Duodenal mucosa (tissue), 2 donors: ENCODE measurements at regions not wholly inside any gene's neighbourhood (a gene's known extent, or its start where the extent isn't known, plus 50 kb on each side); places are given as distances from the start of the nearest gene placed in this dataset.
"Not testable (repeated sequence)": the region's sequence is repeated elsewhere in the genome, so short reads cannot be mapped to it uniquely, and the experiment has no call there.

ENCODE experiments used
- H3K27ac ChIP-seq: one replicate; pipeline ENCODE4 v1.7.0; 2013; ENCODE audit warnings: low read depth, low read length
- H3K27me3 ChIP-seq, 2 donors: one replicate each; pipeline ENCODE4 v1.7.0; 2013; ENCODE audit warnings: low read length in 2 of 2, control low read depth in 1 of 2; ENCODE audit not compliant: insufficient read depth in 2 of 2, control insufficient read depth in 1 of 2
- H3K36me3 ChIP-seq, 2 donors: one replicate each; pipeline ENCODE4 v1.7.0; 2013; ENCODE audit warnings: low read length in 2 of 2, control low read depth in 1 of 2; ENCODE audit not compliant: insufficient read depth in 2 of 2, control insufficient read depth in 1 of 2
- H3K4me1 ChIP-seq, 2 donors: one replicate each; pipeline ENCODE4 v1.7.0; 2013; ENCODE audit warnings: low read length in 2 of 2, control low read depth in 1 of 2; ENCODE audit not compliant: insufficient read depth in 2 of 2, control insufficient read depth in 1 of 2
- H3K4me3 ChIP-seq, 2 donors: one replicate each; pipeline ENCODE4 v1.7.0; 2013; ENCODE audit warnings: low read length in 2 of 2, low read depth in 1 of 2
- H3K9ac ChIP-seq, 2 donors: one replicate each; pipeline ENCODE4 v1.7.0; 2013; ENCODE audit warnings: low read length in 2 of 2, low read depth in 1 of 2
- H3K9me3 ChIP-seq, 2 donors: one replicate each; pipeline ENCODE4 v1.7.0; 2013; ENCODE audit warnings: low read length in 2 of 2, control low read depth in 1 of 2; ENCODE audit not compliant: control insufficient read depth in 1 of 2

GRCh38 chr2:238521002-238521401, 94.3 kb downstream of the ASB1 start:
- Histone ChIP-seq H3K9ac (no peak overlapping the region), H3K4me1 (no peaks in the 10 kb centered on the region), H3K9me3 (peaks cover 5 to 8% of the 10 kb centered on the region in 2 donors), H3K27me3 (no peaks in the 10 kb centered on the region), H3K27ac (no peak overlapping the region), H3K4me3 (no peak overlapping the region), H3K36me3 (no peaks in the 10 kb centered on the region)

- Histone ChIP-seq H3K9ac (no peak overlapping the region), H3K4me1 (no peaks in the 10 kb centered on the region), H3K9me3 (peaks cover 4 to 5% of the 10 kb centered on the region in 2 donors), H3K4me3 (no peak overlapping the region), H3K27me3 (no peaks in the 10 kb centered on the region), H3K36me3 (no peaks in the 10 kb centered on the region), H3K27ac (no peak overlapping the region)
These were observed 95.1 kb downstream of the ASB1 start for GRCh38 chr2:238521870-238522269.

GRCh38 chr2:238523158-238524110, 96.7 kb downstream of the ASB1 start:
- no peaks in the 10 kb centered on the region for H3K9me3 ChIP-seq
- H3K36me3 ChIP-seq: no peaks in the 10 kb centered on the region
- H3K27me3 ChIP-seq: no peaks in the 10 kb centered on the region
- no peak overlapping the region for H3K9ac ChIP-seq
- H3K27ac ChIP-seq: no peak overlapping the region
- H3K4me3 ChIP-seq: no peak overlapping the region
- H3K4me1 ChIP-seq: no peaks in the 10 kb centered on the region

DNA sequence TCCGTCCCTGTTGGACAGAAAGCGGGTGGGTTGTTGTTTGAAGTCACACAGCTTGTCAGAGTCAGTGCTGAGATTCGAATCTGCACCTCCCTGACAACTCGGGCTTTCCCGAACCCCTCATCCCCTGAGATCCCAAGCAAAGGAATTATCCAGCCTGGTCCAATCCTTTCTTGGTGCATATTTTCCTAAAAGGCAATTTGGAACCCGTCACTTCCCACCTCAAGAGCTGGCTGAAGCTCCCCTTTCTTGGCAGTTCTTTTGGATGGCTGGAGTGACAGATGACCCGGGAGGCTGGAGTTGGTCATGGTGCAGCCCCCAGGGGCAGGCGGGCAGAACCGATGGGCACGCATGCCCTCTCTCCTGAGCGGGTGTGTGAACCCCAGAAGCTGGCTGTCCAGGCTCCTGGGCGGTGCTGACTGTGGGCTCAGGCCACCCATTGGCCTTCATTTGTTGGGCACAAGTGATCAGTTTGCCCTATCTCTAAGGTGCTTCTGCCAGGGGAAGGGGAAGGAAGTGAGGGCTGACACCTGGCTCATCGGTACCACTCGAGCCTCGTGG, 97.8 kb downstream of the ASB1 start:
- Histone ChIP-seq H3K36me3 (no peaks in the 10 kb centered on the region), H3K4me1 (no peaks in the 10 kb centered on the region), H3K9me3 (no peaks in the 10 kb centered on the region), H3K4me3 (no peak overlapping the region), H3K27me3 (no peaks in the 10 kb centered on the region), H3K27ac (no peak overlapping the region), H3K9ac (no peak overlapping the region)

DNA sequence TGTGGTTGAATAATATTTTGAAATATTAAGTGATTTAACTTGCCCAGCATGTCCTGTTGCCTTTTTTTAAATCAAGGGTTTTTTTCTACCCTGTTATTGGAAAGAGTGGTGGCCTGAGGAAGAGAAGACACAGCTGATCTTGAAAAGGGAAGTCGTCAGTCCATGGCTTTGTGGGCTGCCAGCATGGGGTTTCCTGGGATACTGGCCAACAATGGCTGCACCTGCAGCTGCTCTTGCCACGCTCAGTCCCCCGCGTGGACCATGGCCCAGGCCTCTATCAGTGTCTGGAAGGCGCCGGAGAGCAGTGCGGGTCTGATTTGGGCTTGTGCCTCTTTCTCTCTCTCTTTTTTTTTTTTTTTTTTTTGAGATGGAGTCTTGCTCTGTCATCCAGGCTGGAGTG, 99.3 kb downstream of the ASB1 start:
- no peak overlapping the region for H3K27ac ChIP-seq
- H3K4me1 ChIP-seq: no peaks in the 10 kb centered on the region
- H3K27me3 ChIP-seq: no peaks in the 10 kb centered on the region
- H3K9me3 ChIP-seq: no peaks in the 10 kb centered on the region
- no peaks in the 10 kb centered on the region for H3K36me3 ChIP-seq
- no peak overlapping the region for H3K9ac ChIP-seq
- H3K4me3 ChIP-seq: no peak overlapping the region

DNA sequence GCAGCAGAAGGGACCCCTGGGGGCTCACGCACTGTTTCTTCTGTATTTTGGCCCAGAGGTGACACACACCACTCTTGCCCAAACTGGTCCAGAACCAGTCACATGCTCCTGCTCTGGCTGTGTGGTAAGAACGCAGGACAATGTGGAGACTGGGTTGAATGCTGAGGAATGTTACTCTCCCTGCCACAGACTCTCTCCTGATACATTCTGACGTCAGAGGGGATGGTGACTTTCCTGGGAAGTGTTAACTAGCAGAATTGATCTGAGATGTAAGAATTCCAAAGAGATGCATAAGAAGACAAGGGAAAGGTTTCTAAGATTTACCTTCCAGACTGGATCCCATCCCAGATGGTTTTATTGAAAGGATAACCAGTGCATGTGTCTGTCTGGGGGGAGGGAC, 100.8 kb downstream of the ASB1 start:
- H3K4me3 ChIP-seq: no peak overlapping the region
- no peak overlapping the region for H3K27ac ChIP-seq
- H3K9me3 ChIP-seq: peaks cover 3 to 7% of the 10 kb centered on the region in 2 donors
- H3K36me3 ChIP-seq: no peaks in the 10 kb centered on the region
- H3K4me1 ChIP-seq: no peaks in the 10 kb centered on the region
- no peaks in the 10 kb centered on the region for H3K27me3 ChIP-seq
- H3K9ac ChIP-seq: no peak overlapping the region

GRCh38 chr2:238528953-238529781, 102.4 kb downstream of the ASB1 start:
- H3K4me1 ChIP-seq: no peaks in the 10 kb centered on the region
- no peak overlapping the region for H3K4me3 ChIP-seq
- no peaks in the 10 kb centered on the region for H3K27me3 ChIP-seq
- H3K36me3 ChIP-seq: no peaks in the 10 kb centered on the region
- H3K9me3 ChIP-seq: peaks cover 7 to 8% of the 10 kb centered on the region in 2 donors
- no peak overlapping the region for H3K9ac ChIP-seq
- no peak overlapping the region for H3K27ac ChIP-seq

DNA sequence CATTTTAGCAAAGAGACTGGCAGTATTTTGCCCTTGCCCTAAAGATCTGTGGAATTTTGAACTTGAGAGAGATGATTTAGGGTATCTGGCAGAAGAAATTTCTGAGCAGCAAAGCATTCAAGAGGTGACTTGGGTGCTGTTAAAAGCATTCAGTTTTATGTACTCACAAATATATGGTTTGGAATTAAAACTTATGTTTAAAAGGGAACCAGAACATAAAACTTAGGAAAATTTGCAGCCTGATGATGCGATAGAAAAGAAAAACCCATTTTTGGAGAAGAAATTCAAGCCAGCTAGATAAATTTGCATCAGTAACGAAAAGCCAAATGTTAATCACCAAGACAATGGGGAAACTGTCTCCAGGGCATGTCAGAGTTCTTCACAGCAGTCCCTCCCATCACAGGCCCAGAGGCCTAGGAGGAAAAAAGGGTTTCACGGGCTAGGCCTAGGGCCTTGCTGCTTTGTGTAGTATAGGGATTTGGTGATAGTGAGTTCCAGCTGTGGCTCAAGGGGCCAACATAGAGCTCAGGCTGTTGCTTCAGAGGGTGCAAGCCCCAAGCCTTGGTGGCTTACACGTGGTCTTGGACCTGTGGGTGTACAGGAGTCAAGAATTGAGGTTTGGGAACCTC, 104.4 kb downstream of the ASB1 start:
- H3K27ac ChIP-seq, H3K4me3 ChIP-seq, H3K27me3 ChIP-seq, H3K9ac ChIP-seq, H3K36me3 ChIP-seq, H3K9me3 ChIP-seq, H3K4me1 ChIP-seq: not testable (repeated sequence)

GRCh38 chr2:238543732-238544131, 117.0 kb downstream of the ASB1 start:
- H3K9ac ChIP-seq, H3K36me3 ChIP-seq, H3K4me3 ChIP-seq, H3K4me1 ChIP-seq, H3K27ac ChIP-seq, H3K27me3 ChIP-seq: not testable (repeated sequence)
- H3K9me3 ChIP-seq: peaks cover 4 to 33% of the 10 kb centered on the region in 2 donors
